ENCODE measurements at regions not wholly inside any gene's neighbourhood (a gene's known extent, or its start where the extent isn't known, plus 50 kb on each side); places are given as distances from the start of the nearest gene placed in this dataset.

DNA sequence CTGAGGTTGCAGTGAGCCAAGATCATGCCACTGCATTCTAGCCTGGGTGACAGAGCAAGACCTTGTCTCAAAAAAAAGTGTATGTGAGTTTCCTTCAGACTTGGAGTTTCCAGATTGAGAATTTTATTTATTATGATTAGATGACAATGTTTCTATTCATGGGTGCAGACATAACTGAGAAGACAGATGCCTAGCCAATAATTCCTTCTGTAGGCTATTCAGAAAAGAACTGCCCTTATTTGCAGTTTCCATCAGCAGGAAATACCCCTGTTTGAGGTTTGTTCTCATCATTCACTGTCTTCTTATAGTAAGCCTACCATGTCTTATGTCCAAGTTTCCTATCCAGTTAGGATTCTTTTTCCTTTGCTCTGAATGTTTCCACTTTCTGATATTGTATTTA is 269.0 kb downstream of the KTN1 start:
- TF ChIP-seq, protein P1, sequence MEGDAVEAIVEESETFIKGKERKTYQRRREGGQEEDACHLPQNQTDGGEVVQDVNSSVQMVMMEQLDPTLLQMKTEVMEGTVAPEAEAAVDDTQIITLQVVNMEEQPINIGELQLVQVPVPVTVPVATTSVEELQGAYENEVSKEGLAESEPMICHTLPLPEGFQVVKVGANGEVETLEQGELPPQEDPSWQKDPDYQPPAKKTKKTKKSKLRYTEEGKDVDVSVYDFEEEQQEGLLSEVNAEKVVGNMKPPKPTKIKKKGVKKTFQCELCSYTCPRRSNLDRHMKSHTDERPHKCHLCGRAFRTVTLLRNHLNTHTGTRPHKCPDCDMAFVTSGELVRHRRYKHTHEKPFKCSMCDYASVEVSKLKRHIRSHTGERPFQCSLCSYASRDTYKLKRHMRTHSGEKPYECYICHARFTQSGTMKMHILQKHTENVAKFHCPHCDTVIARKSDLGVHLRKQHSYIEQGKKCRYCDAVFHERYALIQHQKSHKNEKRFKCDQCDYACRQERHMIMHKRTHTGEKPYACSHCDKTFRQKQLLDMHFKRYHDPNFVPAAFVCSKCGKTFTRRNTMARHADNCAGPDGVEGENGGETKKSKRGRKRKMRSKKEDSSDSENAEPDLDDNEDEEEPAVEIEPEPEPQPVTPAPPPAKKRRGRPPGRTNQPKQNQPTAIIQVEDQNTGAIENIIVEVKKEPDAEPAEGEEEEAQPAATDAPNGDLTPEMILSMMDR (conservative IDR thresholded peaks at IDR 0.05): no peak
- Histone ChIP-seq H3K4me1 (ENCODE audit: control insufficient read depth, insufficient read depth, low read length) (peaks cover 3% of the 10 kb centered on the region), H3K9me3 (ENCODE audit: control insufficient read depth, low read length) (peaks cover 11% of the 10 kb centered on the region), H3K27ac (ENCODE audit: low read depth, low read length) (no peak overlapping the region), H3K4me3 (ENCODE audit: low read length) (no peak overlapping the region), H3K9ac (ENCODE audit: extremely low read depth, low read length, poor library complexity, severe bottlenecking) (no peak overlapping the region), H3K27me3 (ENCODE audit: control insufficient read depth, insufficient read depth, low read length, poor library complexity, severe bottlenecking) (peaks cover 51% of the 10 kb centered on the region), H3K36me3 (ENCODE audit: control insufficient read depth, insufficient read depth, low read length) (no peaks in the 10 kb centered on the region)
- no peaks in the 10 kb centered on the region for H3K36me3 Mint-ChIP-seq (ENCODE audit: low read depth)
- H3K4me3 Mint-ChIP-seq: no peak overlapping the region
- H3K4me1 Mint-ChIP-seq: peaks cover 10% of the 10 kb centered on the region
- no peak overlapping the region for H3K27ac Mint-ChIP-seq
- peaks cover 12% of the 10 kb centered on the region for H3K9me3 Mint-ChIP-seq
- H3K27me3 Mint-ChIP-seq (ENCODE audit: insufficient read depth): peaks cover 33% of the 10 kb centered on the region
- DNase-seq: no peak

DNA sequence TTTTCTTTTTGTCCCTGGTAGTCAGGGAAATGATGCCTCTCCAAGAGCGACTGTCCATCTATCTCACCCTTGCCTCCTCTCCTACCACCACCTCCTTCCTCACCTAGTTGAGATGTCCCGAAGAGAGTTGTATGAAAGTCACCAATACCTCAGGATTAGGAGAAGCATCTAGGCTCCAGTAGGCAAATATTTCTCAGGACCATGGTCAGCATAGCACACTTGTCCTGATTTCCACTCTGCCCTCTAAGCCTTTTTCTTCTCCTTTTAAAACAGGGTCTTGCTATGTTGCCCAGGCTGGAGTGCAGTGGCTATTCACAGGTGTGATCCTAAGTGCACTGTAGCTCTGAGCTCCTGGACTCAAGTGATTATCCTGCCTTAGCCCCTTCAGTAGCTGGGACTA is 268.4 kb upstream of the PELI2 start:
- no peak overlapping the region for H3K27ac Mint-ChIP-seq
- H3K9ac ChIP-seq (ENCODE audit: extremely low read depth, low read length, poor library complexity, severe bottlenecking): no peak overlapping the region
- no peak overlapping the region for H3K27ac ChIP-seq (ENCODE audit: low read depth, low read length)
- H3K9me3 Mint-ChIP-seq: peaks cover 12% of the 10 kb centered on the region
- peaks cover 36% of the 10 kb centered on the region for H3K27me3 Mint-ChIP-seq (ENCODE audit: insufficient read depth)
- 90 to 93% methylated on average over 2 of the region's 2 CpGs for WGBS, 2 experiments (ENCODE audit: insufficient coverage in 1 of 2, insufficient read length in 1 of 2)
- no peaks in the 10 kb centered on the region for H3K36me3 ChIP-seq (ENCODE audit: control insufficient read depth, insufficient read depth, low read length)
- H3K4me1 Mint-ChIP-seq: peaks cover 10% of the 10 kb centered on the region
- peaks cover 3% of the 10 kb centered on the region for H3K4me1 ChIP-seq (ENCODE audit: control insufficient read depth, insufficient read depth, low read length)
- no peak overlapping the region for H3K4me3 Mint-ChIP-seq
- H3K27me3 ChIP-seq (ENCODE audit: control insufficient read depth, insufficient read depth, low read length, poor library complexity, severe bottlenecking): peaks cover 58% of the 10 kb centered on the region
- no peak overlapping the region for H3K4me3 ChIP-seq (ENCODE audit: low read length)
- H3K36me3 Mint-ChIP-seq (ENCODE audit: low read depth): no peaks in the 10 kb centered on the region
- DNase-seq: no peak
- peaks cover 11% of the 10 kb centered on the region for H3K9me3 ChIP-seq (ENCODE audit: control insufficient read depth, low read length)
- TF ChIP-seq, protein P1 (conservative IDR thresholded peaks at IDR 0.05): no peak

DNA sequence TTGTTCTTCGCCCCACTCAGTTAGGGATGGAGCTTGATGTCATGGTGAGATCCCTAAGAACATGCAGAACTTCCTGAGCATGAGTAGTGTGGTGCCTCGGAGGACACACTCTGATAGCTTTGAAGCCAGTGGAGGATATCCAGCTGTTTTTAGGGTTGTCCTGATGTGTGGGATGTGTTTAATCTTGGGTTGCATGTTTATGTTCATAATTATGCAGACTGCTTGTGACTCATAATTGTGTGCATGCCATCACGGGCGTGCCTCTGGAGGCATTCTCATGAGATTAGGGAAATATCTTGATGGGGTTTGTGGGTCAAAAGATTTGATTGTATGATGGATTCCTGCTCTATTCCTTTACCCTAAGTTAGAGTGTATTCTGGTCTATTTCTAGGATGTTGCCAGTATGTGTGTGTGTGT is 267.4 kb upstream of the PELI2 start:
- 92 to 100% methylated on average over 1 to 4 of the region's 4 CpGs for WGBS, 2 experiments (ENCODE audit: insufficient coverage in 1 of 2, insufficient read length in 1 of 2)
- Histone ChIP-seq H3K9ac (ENCODE audit: extremely low read depth, low read length, poor library complexity, severe bottlenecking) (no peak overlapping the region), H3K9me3 (ENCODE audit: control insufficient read depth, low read length) (peaks cover 2% of the 10 kb centered on the region), H3K36me3 (ENCODE audit: control insufficient read depth, insufficient read depth, low read length) (no peaks in the 10 kb centered on the region), H3K4me1 (ENCODE audit: control insufficient read depth, insufficient read depth, low read length) (peaks cover 3% of the 10 kb centered on the region), H3K27ac (ENCODE audit: low read depth, low read length) (no peak overlapping the region), H3K27me3 (ENCODE audit: control insufficient read depth, insufficient read depth, low read length, poor library complexity, severe bottlenecking) (peaks cover 60% of the 10 kb centered on the region), H3K4me3 (ENCODE audit: low read length) (no peak overlapping the region)
- no peaks in the 10 kb centered on the region for H3K36me3 Mint-ChIP-seq (ENCODE audit: low read depth)
- peaks cover 43% of the 10 kb centered on the region for H3K27me3 Mint-ChIP-seq (ENCODE audit: insufficient read depth)
- DNase-seq: no peak
- H3K4me1 Mint-ChIP-seq: peaks cover 10% of the 10 kb centered on the region
- peaks cover 4% of the 10 kb centered on the region for H3K9me3 Mint-ChIP-seq
- H3K27ac Mint-ChIP-seq: no peak overlapping the region
- TF ChIP-seq, protein P1 (conservative IDR thresholded peaks at IDR 0.05): no peak
- no peak overlapping the region for H3K4me3 Mint-ChIP-seq
